ENCODE measurements at regions not wholly inside any gene's neighbourhood (a gene's known extent, or its start where the extent isn't known, plus 50 kb on each side); places are given as distances from the start of the nearest gene placed in this dataset.

GRCh38 chr7:25420771-25421170, 192.5 kb upstream of the NPVF start:
- no peak for TF ChIP-seq CTCF (IDR thresholded peaks at IDR 0.05; ENCODE audit: control extremely low read depth, extremely low read depth, low read depth, missing control alignments)
- no peak for DNase-seq (ENCODE audit: extremely low spot score)
- POLR2A ChIA-PET = no interaction called here
- CTCF ChIA-PET = no interaction called here

- POLR2A ChIA-PET = no interaction called here
These were observed 195.8 kb upstream of the NPVF start for GRCh38 chr7:25424113-25424512.

GRCh38 chr7:25424855-25425254, 196.6 kb upstream of the NPVF start:
- no peak for TF ChIP-seq CTCF (IDR thresholded peaks at IDR 0.05; ENCODE audit: control extremely low read depth, extremely low read depth, low read depth, missing control alignments)
- ChIA-PET POLR2A (no interaction called here), CTCF (no interaction called here)
- DNase-seq (ENCODE audit: extremely low spot score) = no peak

More at GRCh38 chr7:25424113-25424512, 195.8 kb upstream of the NPVF start:
- no peak for TF ChIP-seq CTCF (IDR thresholded peaks at IDR 0.05; ENCODE audit: control extremely low read depth, extremely low read depth, low read depth, missing control alignments)
- DNase-seq (ENCODE audit: extremely low spot score) = no peak
- CTCF ChIA-PET = interaction anchor here (1.2 to 1.3 kb wide), 2 partner anchors 11 to 13 kb away, joined by 3 to 4 read pairs; no protein-coding TSS in a partner anchor

- POLR2A ChIA-PET = no interaction called here
- DNase-seq (ENCODE audit: extremely low spot score) = no peak
- TF ChIP-seq CTCF (IDR thresholded peaks at IDR 0.05; ENCODE audit: control extremely low read depth, extremely low read depth, low read depth, missing control alignments) = no peak
- CTCF ChIA-PET = interaction anchor here (2.1 kb wide), 1 partner anchor 10 kb away, joined by 5 read pairs; no protein-coding TSS in a partner anchor
These were observed 199.4 kb upstream of the NPVF start for GRCh38 chr7:25427721-25428120.

- POLR2A ChIA-PET = no interaction called here
- no peak for DNase-seq (ENCODE audit: extremely low spot score)
- CTCF ChIA-PET = interaction anchor here (1.1 to 1.2 kb wide), 2 partner anchors 8 to 63 kb away, joined by 3 to 4 read pairs; no protein-coding TSS in a partner anchor
These were observed 201.4 kb upstream of the NPVF start for GRCh38 chr7:25429731-25430130.

GRCh38 chr7:25430200-25430931, 202.1 kb upstream of the NPVF start:
- ChIA-PET POLR2A (no interaction called here), CTCF (interaction anchor here (1.1 to 1.2 kb wide), 2 partner anchors 9 to 64 kb away, joined by 3 to 4 read pairs; no protein-coding TSS in a partner anchor)

More at GRCh38 chr7:25429731-25430130, 201.4 kb upstream of the NPVF start:
- TF ChIP-seq CTCF (IDR thresholded peaks at IDR 0.05; ENCODE audit: control extremely low read depth, extremely low read depth, low read depth, missing control alignments) = no peak

More at GRCh38 chr7:25430200-25430931, 202.1 kb upstream of the NPVF start:
- no peak for DNase-seq (ENCODE audit: extremely low spot score)
- no peak for TF ChIP-seq CTCF (IDR thresholded peaks at IDR 0.05; ENCODE audit: control extremely low read depth, extremely low read depth, low read depth, missing control alignments)

All from GM10248 (cell line).